Gastrocnemius medialis (tissue), 4 donors: ENCODE measurements at regions not wholly inside any gene's neighbourhood (a gene's known extent, or its start where the extent isn't known, plus 50 kb on each side); places are given as distances from the start of the nearest gene placed in this dataset.

Experiments used
- ATAC-seq, 2 donors: fragments of 150-250 bp; one replicate each; pipeline ENCODE4 v1.9.1; 2016
- DNase-seq, 2 donors: peaks; one replicate each; pipeline ENCODE4 v3.0.0-alpha.2; 2019
- H3K27ac ChIP-seq, 4 donors: fragments of 200-600 bp; sonication (generic); 1 replicate in 1 of 4; 2 replicates in 3 of 4; pipeline ENCODE4 v1.5.1; 2016 to 2018; ENCODE audit warnings: mild to moderate bottlenecking in 2 of 4, moderate library complexity in 1 of 4
- H3K27me3 ChIP-seq, 3 donors: fragments of 200-600 bp; sonication (generic) in 2 of 3; 1 replicate in 1 of 3; 2 replicates in 2 of 3; pipeline versions ENCODE4 v1.5.1 to v1.6.0; 2016 to 2019; ENCODE audit warnings: mild to moderate bottlenecking in 1 of 3, moderate library complexity in 1 of 3
- H3K36me3 ChIP-seq, 2 donors: fragments of 200-600 bp; sonication (generic) in 1 of 2; one replicate each; pipeline ENCODE4 v1.5.1; 2017 to 2018
- H3K4me1 ChIP-seq, 2 donors: fragments of 200-600 bp; sonication (generic) in 1 of 2; one replicate each; pipeline ENCODE4 v1.5.1; 2016 to 2017; ENCODE audit warnings: mild to moderate bottlenecking in 2 of 2
- H3K4me3 ChIP-seq, 4 donors: fragments of 200-600 bp; sonication (generic) in 3 of 4; 1 replicate in 1 of 4; 2 replicates in 3 of 4; pipeline ENCODE4 v1.5.1; 2016 to 2019; ENCODE audit warnings: mild to moderate bottlenecking in 2 of 4
- H3K9me3 ChIP-seq, 3 donors: fragments of 200-600 bp; sonication (generic) in 2 of 3; 1 replicate in 1 of 3; 2 replicates in 2 of 3; pipeline ENCODE4 v1.5.1; 2016 to 2019
- CTCF ChIP-seq, 5 experiments: fragments of 450-650 bp in 3 of 5; fragments of 200-600 bp in 2 of 5; sonication (generic) in 2 of 5; IDR thresholded peaks in 4 of 5; conservative IDR thresholded peaks in 1 of 5; 1 replicate in 4 of 5; 2 replicates in 1 of 5; pipeline ENCODE4 v1.5.1; 2016 to 2019; ENCODE audit warnings: antibody characterized with exemption in 5 of 5, mild to moderate bottlenecking in 3 of 5, moderate library complexity in 3 of 5
- POLR2A ChIP-seq, 2 donors: fragments of 450-650 bp; IDR thresholded peaks; one replicate each; pipeline ENCODE4 v1.6.1; 2017; ENCODE audit warnings: antibody characterized with exemption in 2 of 2, mild to moderate bottlenecking in 2 of 2, moderate library complexity in 2 of 2
- in situ Hi-C, 4 donors: fragments of 200-750 bp; cut with MboI; loops; one replicate each; pipeline versions ENCODE4 v1.15.0 to v1.8.0; 2017; ENCODE audit warnings: low sequenced_read_pairs in 4 of 4
- intact Hi-C: fragments of 100-400 bp; cut with DNase I; formaldehyde crosslinking; loops from one replicate; pipeline ENCODE4 v1.15.1; 2023; ENCODE audit warnings: low total_unique reads

- intact Hi-C loops (no loop called here), in situ Hi-C loops (no loop called here)
- no peak overlapping the region for H3K4me3 ChIP-seq
- DNase-seq = no peak
- H3K36me3 ChIP-seq = no peaks in the 10 kb centered on the region
- no peaks in the 10 kb centered on the region for H3K27me3 ChIP-seq
- no peaks in the 10 kb centered on the region for H3K4me1 ChIP-seq
- ATAC-seq = no peak
- no peak for TF ChIP-seq CTCF (IDR thresholded peaks at IDR 0.05 in 4 of 5, conservative IDR thresholded peaks at IDR 0.05 in 1 of 5)
- TF ChIP-seq POLR2A (IDR thresholded peaks at IDR 0.05) = no peak
- H3K27ac ChIP-seq = no peak overlapping the region
- no peaks in the 10 kb centered on the region for H3K9me3 ChIP-seq
Measured at GRCh38 chr6:2361195-2361594, 115.8 kb upstream of the GMDS start.

GRCh38 chr6:2360716-2361115, 115.3 kb upstream of the GMDS start:
- H3K27me3 ChIP-seq = no peaks in the 10 kb centered on the region
- no peaks in the 10 kb centered on the region for H3K36me3 ChIP-seq
- ATAC-seq = no peak
- no peak overlapping the region for H3K4me3 ChIP-seq
- H3K9me3 ChIP-seq = no peaks in the 10 kb centered on the region
- DNase-seq = no peak
- in situ Hi-C loops (no loop called here), intact Hi-C loops (no loop called here)
- no peak for TF ChIP-seq CTCF (IDR thresholded peaks at IDR 0.05 in 4 of 5, conservative IDR thresholded peaks at IDR 0.05 in 1 of 5)
- TF ChIP-seq POLR2A (IDR thresholded peaks at IDR 0.05) = no peak
- no peak overlapping the region for H3K27ac ChIP-seq
- no peaks in the 10 kb centered on the region for H3K4me1 ChIP-seq

GRCh38 chr6:2360126-2360525, 114.7 kb upstream of the GMDS start:
- intact Hi-C loops (no loop called here), in situ Hi-C loops (no loop called here)

GRCh38 chr6:2355150-2355549, 109.7 kb upstream of the GMDS start:
- intact Hi-C loops (loop anchor here (10.0 kb wide), 1 partner anchor 160 kb away; no protein-coding TSS in a partner anchor), in situ Hi-C loops (loop anchor here (10.0 kb wide), 2 partner anchors 750 to 760 kb away; partner anchors contain the start of gene FOXC1 (in 1 of the 4))
- Histone ChIP-seq H3K27ac (no peak overlapping the region), H3K4me1 (no peaks in the 10 kb centered on the region), H3K9me3 (no peaks in the 10 kb centered on the region), H3K4me3 (no peak overlapping the region), H3K36me3 (no peaks in the 10 kb centered on the region), H3K27me3 (no peaks in the 10 kb centered on the region)
- DNase-seq (no peak), ATAC-seq (no peak)
- TF ChIP-seq POLR2A (IDR thresholded peaks at IDR 0.05) (no peak), CTCF (IDR thresholded peaks at IDR 0.05 in 4 of 5, conservative IDR thresholded peaks at IDR 0.05 in 1 of 5) (no peak)

More at GRCh38 chr6:2360126-2360525, 114.7 kb upstream of the GMDS start:
- H3K4me3 ChIP-seq = no peak overlapping the region
- no peak overlapping the region for H3K27ac ChIP-seq
- H3K4me1 ChIP-seq = no peaks in the 10 kb centered on the region
- TF ChIP-seq CTCF (IDR thresholded peaks at IDR 0.05 in 4 of 5, conservative IDR thresholded peaks at IDR 0.05 in 1 of 5) = no peak
- no peak for TF ChIP-seq POLR2A (IDR thresholded peaks at IDR 0.05)
- DNase-seq (no peak), ATAC-seq (no peak)
- no peaks in the 10 kb centered on the region for H3K9me3 ChIP-seq
- H3K27me3 ChIP-seq = no peaks in the 10 kb centered on the region
- no peaks in the 10 kb centered on the region for H3K36me3 ChIP-seq

- no peaks in the 10 kb centered on the region for H3K4me1 ChIP-seq
- no peak for ATAC-seq
- in situ Hi-C loops = loop anchor here (10.0 kb wide), 2 partner anchors 749 to 759 kb away; partner anchors contain the start of gene FOXC1 (in 1 of the 4)
- H3K27me3 ChIP-seq = no peaks in the 10 kb centered on the region
- intact Hi-C loops = loop anchor here (10.0 kb wide), 1 partner anchor 159 kb away; no protein-coding TSS in a partner anchor
- no peaks in the 10 kb centered on the region for H3K9me3 ChIP-seq
- H3K36me3 ChIP-seq = no peaks in the 10 kb centered on the region
- no peak overlapping the region for H3K27ac ChIP-seq
- TF ChIP-seq CTCF (IDR thresholded peaks at IDR 0.05 in 4 of 5, conservative IDR thresholded peaks at IDR 0.05 in 1 of 5) (no peak), POLR2A (IDR thresholded peaks at IDR 0.05) (no peak)
- no peak overlapping the region for H3K4me3 ChIP-seq
- no peak for DNase-seq
Measured at GRCh38 chr6:2354138-2354491, 108.7 kb upstream of the GMDS start.
